HG03196 (cell line): ENCODE measurements at regions not wholly inside any gene's neighbourhood (a gene's known extent, or its start where the extent isn't known, plus 50 kb on each side); places are given as distances from the start of the nearest gene placed in this dataset.
"Not testable (repeated sequence)": the region's sequence is repeated elsewhere in the genome, so short reads cannot be mapped to it uniquely, and the experiment has no call there.

Source experiments
- ATAC-seq: cut with Tn5 transposase; IDR thresholded peaks from one replicate; pipeline ENCODE4 v1.9.1; 2021; ENCODE audit not compliant: unreplicated experiment

GRCh38 chr5:15384581-15384980, 115.4 kb upstream of the FBXL7 start:
- ATAC-seq: no peak

GRCh38 chr5:15384176-15384575, 115.8 kb upstream of the FBXL7 start:
- ATAC-seq: no peak

- ATAC-seq: no peak
Observed at GRCh38 chr5:15383469-15383868, 116.5 kb upstream of the FBXL7 start.

- ATAC-seq: no peak
Observed at GRCh38 chr5:15383021-15383420, 117.0 kb upstream of the FBXL7 start.

- no peak for ATAC-seq
Observed at GRCh38 chr5:15377573-15378340, 122.2 kb upstream of the FBXL7 start.

- no peak for ATAC-seq
Observed at GRCh38 chr5:15376803-15377202, 123.2 kb upstream of the FBXL7 start.

GRCh38 chr5:15376088-15376487, 123.9 kb upstream of the FBXL7 start:
- ATAC-seq: no peak

- no peak for ATAC-seq
Observed at GRCh38 chr5:15375559-15375958, 124.4 kb upstream of the FBXL7 start.

- no peak for ATAC-seq
Observed at GRCh38 chr5:15374886-15375285, 125.1 kb upstream of the FBXL7 start.

GRCh38 chr5:15373151-15373550, 126.8 kb upstream of the FBXL7 start:
- ATAC-seq: no peak

GRCh38 chr5:15371184-15371583, 128.8 kb upstream of the FBXL7 start:
- ATAC-seq: no peak

- ATAC-seq: no peak
Observed at GRCh38 chr5:15368835-15369234, 131.1 kb upstream of the FBXL7 start.

GRCh38 chr5:15367489-15367888, 132.5 kb upstream of the FBXL7 start:
- no peak for ATAC-seq

GRCh38 chr5:15366676-15367391, 133.1 kb upstream of the FBXL7 start:
- ATAC-seq: no peak

- ATAC-seq: no peak
Observed at GRCh38 chr5:15365070-15365469, 134.9 kb upstream of the FBXL7 start.

GRCh38 chr5:15363601-15364000, 136.4 kb upstream of the FBXL7 start:
- no peak for ATAC-seq

GRCh38 chr5:15357092-15357453, 142.9 kb upstream of the FBXL7 start:
- not testable (repeated sequence) for ATAC-seq

GRCh38 chr5:15356308-15357091, 143.5 kb upstream of the FBXL7 start:
- ATAC-seq: not testable (repeated sequence)

GRCh38 chr5:15354021-15354420, 146.0 kb upstream of the FBXL7 start:
- no peak for ATAC-seq

GRCh38 chr5:15353086-15353645, 146.8 kb upstream of the FBXL7 start:
- ATAC-seq: no peak

GRCh38 chr5:15350614-15351013, 149.4 kb upstream of the FBXL7 start:
- ATAC-seq: no peak
